ENCODE measurements at regions not wholly inside any gene's neighbourhood (a gene's known extent, or its start where the extent isn't known, plus 50 kb on each side); places are given as distances from the start of the nearest gene placed in this dataset.

DNA sequence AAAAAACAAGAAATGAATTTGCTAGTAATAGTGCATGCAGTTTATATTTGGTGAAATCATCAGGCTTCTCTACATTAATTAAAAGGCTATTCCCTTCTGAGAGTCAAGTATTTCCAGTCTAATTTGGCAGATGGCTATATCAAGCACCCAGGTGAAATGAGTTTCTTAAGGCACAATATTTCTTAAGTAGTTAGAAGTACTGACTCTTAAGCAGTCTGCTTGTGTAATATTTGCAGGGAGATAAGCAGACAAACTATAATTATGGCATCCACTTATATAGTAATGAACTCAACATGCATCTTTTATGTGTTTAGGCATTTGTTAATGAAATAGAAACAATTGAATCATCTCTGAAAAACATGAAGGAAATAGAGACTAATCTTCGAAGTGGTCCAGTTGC is 189.2 kb downstream of the UTRN start:
- TF ChIP-seq CTCF (conservative IDR thresholded peaks at IDR 0.05; ENCODE audit: low read depth, low read length) (no peak), EZH2 (IDR thresholded peaks at IDR 0.05; ENCODE audit: low read length, unreplicated experiment) (no peak)

Measured in PC-3 (cell line).